SK-N-SH (cell line): ENCODE measurements at regions not wholly inside any gene's neighbourhood (a gene's known extent, or its start where the extent isn't known, plus 50 kb on each side); places are given as distances from the start of the nearest gene placed in this dataset.

Source experiments
- CTCF ChIA-PET: fragments of 300-600, 350-600 bp; formaldehyde crosslinking; extraction: SDS; loops from one replicate; lab custom pipeline; 2021; lab: Yijun Ruan, JAX
- POLR2A ChIA-PET: fragments of 350-600 bp; sonication (Branson Sonifier 250); formaldehyde crosslinking; extraction: SDS; loops from one replicate; lab custom pipeline; 2020; ENCODE audit warnings: antibody characterized with exemption, inconsistent platforms; lab: Yijun Ruan, JAX
- DNase-seq: peaks from one replicate; pipeline ENCODE4 v3.0.0; 2012
- H2AFZ ChIP-seq: fragments of 200-600 bp; sonication (generic); 2 replicates; pipeline ENCODE4 v1.8.1; 2016; ENCODE audit warnings: antibody characterized with exemption, mild to moderate bottlenecking, low read depth
- H3F3A ChIP-seq: fragments of 200-600 bp; sonication (generic); replicated peaks from 2 replicates; pipeline ENCODE3; 2016; ENCODE audit warnings: antibody characterized with exemption, mild to moderate bottlenecking; ENCODE audit not compliant: insufficient read depth
- H3K27ac ChIP-seq, 2 experiments: fragments of 200-500 bp in 1 of 2; fragments of 200-600 bp in 1 of 2; sonication (Bioruptor generic) in 1 of 2; sonication (generic), shearing (Covaris generic) in 1 of 2; 2 replicates each; pipeline versions ENCODE4 v1.5.1 to v1.6.1; 2014 to 2016; ENCODE audit warnings: low read depth in 2 of 2, inconsistent platforms in 1 of 2, low read length in 1 of 2, mild to moderate bottlenecking in 1 of 2, mixed read lengths in 1 of 2
- H3K27me3 ChIP-seq: fragments of 200-600 bp; sonication (generic), shearing (Covaris generic); 2 replicates; pipeline ENCODE4 v1.6.1; 2016; ENCODE audit warnings: mixed run types; ENCODE audit not compliant: insufficient read depth
- H3K36me3 ChIP-seq, 2 experiments: fragments of 200-500 bp in 1 of 2; fragments of 200-600 bp in 1 of 2; sonication (Bioruptor generic) in 1 of 2; sonication (generic) in 1 of 2; replicated peaks in 1 of 2; 2 replicates each; pipeline versions ENCODE3 to v1.5.1; 2014 to 2016; ENCODE audit warnings: low read length in 1 of 2, mild to moderate bottlenecking in 1 of 2; ENCODE audit not compliant: insufficient read depth in 2 of 2, control insufficient read depth in 1 of 2
- H3K4me1 ChIP-seq, 2 experiments: fragments of 200-500 bp in 1 of 2; fragments of 200-600 bp in 1 of 2; sonication (Bioruptor generic) in 1 of 2; sonication (generic), shearing (Covaris generic) in 1 of 2; 2 replicates each; pipeline versions ENCODE4 v1.5.1 to v1.6.1; 2014 to 2016; ENCODE audit warnings: low read depth in 1 of 2, low read length in 1 of 2, mixed run types in 1 of 2; ENCODE audit not compliant: insufficient read depth in 2 of 2, control insufficient read depth in 1 of 2
- H3K4me2 ChIP-seq: fragments of 200-600 bp; sonication (generic), shearing (Covaris generic); 2 replicates; pipeline ENCODE4 v1.6.1; 2017; ENCODE audit warnings: mixed run types
- H3K4me3 ChIP-seq, 2 experiments: fragments of 200-500 bp in 1 of 2; fragments of 200-600 bp in 1 of 2; sonication (Bioruptor generic) in 1 of 2; sonication (generic), shearing (Covaris generic) in 1 of 2; 2 replicates each; pipeline versions ENCODE4 v1.5.1 to v1.8.1; 2014 to 2016; ENCODE audit warnings: low read depth in 2 of 2, inconsistent platforms in 1 of 2, low read length in 1 of 2, mild to moderate bottlenecking in 1 of 2, mixed read lengths in 1 of 2, moderate library complexity in 1 of 2
- H3K79me2 ChIP-seq: fragments of 200-600 bp; sonication (generic); 2 replicates; pipeline ENCODE4 v1.8.1; 2017; ENCODE audit warnings: mild to moderate bottlenecking; ENCODE audit not compliant: insufficient read depth
- H3K9ac ChIP-seq: fragments of 200-600 bp; sonication (generic); 2 replicates; pipeline ENCODE4 v1.6.1; 2017; ENCODE audit warnings: mixed run types
- H3K9me2 ChIP-seq: fragments of 200-600 bp; sonication (generic); 2 replicates; pipeline ENCODE4 v1.6.1; 2017; ENCODE audit warnings: mixed run types
- H3K9me3 ChIP-seq: fragments of 200-600 bp; sonication (generic); 2 replicates; pipeline ENCODE4 v1.6.1; 2017; ENCODE audit warnings: mixed run types, mild to moderate bottlenecking, moderate library complexity
- H4K20me1 ChIP-seq: fragments of 200-600 bp; sonication (generic); 2 replicates; pipeline ENCODE4 v1.6.1; 2017; ENCODE audit warnings: mild to moderate bottlenecking, mixed run types; ENCODE audit not compliant: insufficient read depth
- CHD2 ChIP-seq: fragments of 150-350 bp; IDR thresholded peaks from 2 replicates; pipeline ENCODE4 v1.6.1; 2018; ENCODE audit warnings: low read length; ENCODE audit not compliant: partially characterized antibody
- CTCF ChIP-seq: fragments of 200-600 bp; sonication (generic); IDR thresholded peaks from 2 replicates; pipeline ENCODE4 v1.6.1; 2017; ENCODE audit warnings: antibody characterized with exemption, mild to moderate bottlenecking, moderate library complexity
- EP300 ChIP-seq, 2 experiments: IDR thresholded peaks; 2 replicates each; pipeline versions ENCODE4 v1.4.0 to v1.6.1; 2012; ENCODE audit warnings: borderline replicate concordance in 1 of 2, low read depth in 1 of 2, low read length in 1 of 2
- FOSL2 ChIP-seq: IDR thresholded peaks from 2 replicates; pipeline ENCODE4 v1.4.0; 2012; ENCODE audit warnings: low read depth, mild to moderate bottlenecking, moderate library complexity, borderline replicate concordance
- MEF2A ChIP-seq: IDR thresholded peaks from 2 replicates; pipeline ENCODE4 v1.4.0; 2012; ENCODE audit warnings: low read depth, borderline replicate concordance
- MXI1 ChIP-seq: IDR thresholded peaks from 2 replicates; pipeline ENCODE4 v1.6.1; 2012; ENCODE audit warnings: mild to moderate bottlenecking, low read depth, low read length, improper control_type of control experiment
- NFIC ChIP-seq: IDR thresholded peaks from 2 replicates; pipeline ENCODE4 v1.4.0; 2012; ENCODE audit warnings: borderline replicate concordance
- NRF1 ChIP-seq: IDR thresholded peaks from 2 replicates; pipeline ENCODE4 v1.6.1; 2012; ENCODE audit warnings: low read depth, mild to moderate bottlenecking, low read length
- POLR2AphosphoS5 ChIP-seq: IDR thresholded peaks from 2 replicates; pipeline ENCODE4 v1.6.1; 2012; ENCODE audit warnings: low read depth, low read length
- RAD21 ChIP-seq: IDR thresholded peaks from 2 replicates; pipeline ENCODE4 v1.6.1; 2012; ENCODE audit warnings: mild to moderate bottlenecking, low read length
- RFX5 ChIP-seq: IDR thresholded peaks from 2 replicates; pipeline ENCODE4 v1.6.1; 2012; ENCODE audit warnings: mild to moderate bottlenecking, improper control_type of control experiment, low read length
- RXRA ChIP-seq: IDR thresholded peaks from 2 replicates; pipeline ENCODE4 v1.4.0; 2012; ENCODE audit warnings: low read depth, mild to moderate bottlenecking, borderline replicate concordance
- SIN3A ChIP-seq: IDR thresholded peaks from 2 replicates; pipeline ENCODE4 v1.6.1; 2012; ENCODE audit warnings: low read depth, mild to moderate bottlenecking, low read length, moderate library complexity, borderline replicate concordance
- SMC3 ChIP-seq: IDR thresholded peaks from 2 replicates; pipeline ENCODE4 v1.6.1; 2012; ENCODE audit warnings: low read depth, low read length, improper control_type of control experiment
- TAF1 ChIP-seq: IDR thresholded peaks from 2 replicates; pipeline ENCODE4 v1.6.1; 2012; ENCODE audit warnings: low read depth, mild to moderate bottlenecking, low read length, moderate library complexity, borderline replicate concordance
- TEAD4 ChIP-seq: IDR thresholded peaks from 2 replicates; pipeline ENCODE4 v1.4.0; 2012; ENCODE audit warnings: mild to moderate bottlenecking, borderline replicate concordance; ENCODE audit not compliant: insufficient read depth
- USF1 ChIP-seq: IDR thresholded peaks from 2 replicates; pipeline ENCODE4 v1.4.0; 2012; ENCODE audit warnings: low read depth, borderline replicate concordance
- WGBS: methylation state at CpG from one replicate; pipeline ENCODE4 v1.1.6; 2017; ENCODE audit warnings: low lambda C conversion rate; 5-methylcytosine and 5-hydroxymethylcytosine counted together

- peaks cover 11% of the 10 kb centered on the region for H3F3A ChIP-seq
- H3K79me2 ChIP-seq: no peaks in the 10 kb centered on the region
- WGBS: 56% methylated on average over 5 of the region's 5 CpGs
- H4K20me1 ChIP-seq: no peaks in the 10 kb centered on the region
- no peaks in the 10 kb centered on the region for H3K27me3 ChIP-seq
- peak overlapping the region; percentile 10; the same call in 1 of the 2 replicates for H2AFZ ChIP-seq
- H3K4me1 ChIP-seq: peaks cover 12 to 14% of the 10 kb centered on the region in 2 experiments; a peak in 3 of 4 replicates
- no peak overlapping the region for H3K9ac ChIP-seq
- no peaks in the 10 kb centered on the region for H3K36me3 ChIP-seq
- POLR2A ChIA-PET: interaction anchor here (1.1 kb wide), 1 partner anchor 345 kb away, joined by 3 read pairs; no protein-coding TSS in a partner anchor
- no peak for TF ChIP-seq RXRA
- TF ChIP-seq POLR2AphosphoS5: no peak
- TF ChIP-seq SMC3: peak; percentile 31; the same call in 1 of the 2 replicates
- no peak for TF ChIP-seq MXI1
- TF ChIP-seq TAF1: no peak
- TF ChIP-seq SIN3A: no peak
- no peak for TF ChIP-seq NFIC
- peak; percentile 63 for TF ChIP-seq RAD21
- TF ChIP-seq MEF2A: no peak
- TF ChIP-seq CTCF: peak; percentile 23
- no peak for TF ChIP-seq TEAD4
- H3K4me2 ChIP-seq: peak overlapping the region; percentile 45; the same call in 1 of the 2 replicates
- CTCF ChIA-PET: interaction anchor here (0.6 to 1.8 kb wide), 4 partner anchors 9 to 345 kb away, joined by 3 to 8 read pairs (median 5); no protein-coding TSS in a partner anchor
- no peaks in the 10 kb centered on the region for H3K9me2 ChIP-seq
- peak; percentile 8 for DNase-seq
- H3K9me3 ChIP-seq: no peaks in the 10 kb centered on the region
- H3K4me3 ChIP-seq: peak overlapping the region in 1 of 2 experiments; percentile 13; a peak in 1 of 4 replicates
- H3K27ac ChIP-seq: peak overlapping the region; percentile 65 to 73; a peak in 3 of 4 replicates
Measured at GRCh38 chr10:52653263-52653909, 119.2 kb downstream of the MBL2 start.

GRCh38 chr10:52654201-52654600 lies 118.4 kb downstream of the MBL2 start:
- H3K9me3 ChIP-seq: no peaks in the 10 kb centered on the region
- H3K36me3 ChIP-seq: no peaks in the 10 kb centered on the region
- H3F3A ChIP-seq: peaks cover 11% of the 10 kb centered on the region
- no peak overlapping the region for H3K4me2 ChIP-seq
- H3K27me3 ChIP-seq: no peaks in the 10 kb centered on the region
- no peak overlapping the region; a peak in 1 of 4 replicates for H3K27ac ChIP-seq
- no peaks in the 10 kb centered on the region for H3K9me2 ChIP-seq
- H3K79me2 ChIP-seq: no peaks in the 10 kb centered on the region
- no peak overlapping the region for H3K4me3 ChIP-seq
- POLR2A ChIA-PET: interaction anchor here (1.1 kb wide), 1 partner anchor 346 kb away, joined by 3 read pairs; no protein-coding TSS in a partner anchor
- no peaks in the 10 kb centered on the region for H4K20me1 ChIP-seq
- CTCF ChIA-PET: interaction anchor here (1.4 to 1.8 kb wide), 3 partner anchors 10 to 346 kb away, joined by 3 to 8 read pairs (median 7); no protein-coding TSS in a partner anchor
- no peak overlapping the region for H2AFZ ChIP-seq
- WGBS: 56% methylated on average over 2 of the region's 2 CpGs
- H3K9ac ChIP-seq: no peak overlapping the region
- TF ChIP-seq SIN3A: no peak
- TF ChIP-seq TEAD4: no peak
- no peak for TF ChIP-seq NRF1
- TF ChIP-seq CHD2: no peak
- TF ChIP-seq RFX5: no peak
- TF ChIP-seq USF1: no peak
- no peak for TF ChIP-seq EP300 (IDR thresholded peaks at IDR 0.05; ENCODE audit: borderline replicate concordance in 1 of 2, low read depth in 1 of 2, low read length in 1 of 2)
- no peak for TF ChIP-seq FOSL2
- DNase-seq: no peak
- peaks cover 12 to 14% of the 10 kb centered on the region in 2 experiments; a peak in 3 of 4 replicates for H3K4me1 ChIP-seq
